ENCODE measurements at regions not wholly inside any gene's neighbourhood (a gene's known extent, or its start where the extent isn't known, plus 50 kb on each side); places are given as distances from the start of the nearest gene placed in this dataset.
A peak's percentile ranks its signal among the peaks of the same experiment; 100 is the strongest.

GRCh38 chr15:75131269-75131643 lies 70.4 kb upstream of the C15orf39 start:
- DNase-seq (ENCODE audit: low spot score): no peak

GRCh38 chr15:75134748-75135147 lies 66.9 kb upstream of the C15orf39 start:
- no peak for DNase-seq (ENCODE audit: low spot score)

DNA sequence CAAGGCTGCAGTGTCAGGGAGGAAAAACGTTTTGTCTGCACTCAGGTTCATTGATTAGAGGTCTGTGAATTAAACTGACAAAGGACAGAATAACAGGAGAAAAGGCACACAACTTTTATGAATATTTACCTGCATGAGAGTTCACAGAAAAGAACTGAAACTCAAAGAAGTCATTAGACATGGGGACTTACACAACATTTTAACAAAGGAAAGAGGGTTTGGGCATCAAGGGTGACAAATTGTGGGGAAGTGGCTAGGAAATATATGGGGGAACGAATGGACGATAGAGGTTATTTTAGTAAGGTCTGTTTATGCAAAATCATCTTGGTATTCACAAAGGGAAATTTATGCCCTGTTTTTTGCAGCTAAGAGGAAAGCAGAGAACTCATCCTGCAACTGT lies 65.6 kb upstream of the C15orf39 start:
- no peak for DNase-seq (ENCODE audit: low spot score)

- no peak for DNase-seq (ENCODE audit: low spot score)
Observed at GRCh38 chr15:75136758-75137157, 64.9 kb upstream of the C15orf39 start.

DNA sequence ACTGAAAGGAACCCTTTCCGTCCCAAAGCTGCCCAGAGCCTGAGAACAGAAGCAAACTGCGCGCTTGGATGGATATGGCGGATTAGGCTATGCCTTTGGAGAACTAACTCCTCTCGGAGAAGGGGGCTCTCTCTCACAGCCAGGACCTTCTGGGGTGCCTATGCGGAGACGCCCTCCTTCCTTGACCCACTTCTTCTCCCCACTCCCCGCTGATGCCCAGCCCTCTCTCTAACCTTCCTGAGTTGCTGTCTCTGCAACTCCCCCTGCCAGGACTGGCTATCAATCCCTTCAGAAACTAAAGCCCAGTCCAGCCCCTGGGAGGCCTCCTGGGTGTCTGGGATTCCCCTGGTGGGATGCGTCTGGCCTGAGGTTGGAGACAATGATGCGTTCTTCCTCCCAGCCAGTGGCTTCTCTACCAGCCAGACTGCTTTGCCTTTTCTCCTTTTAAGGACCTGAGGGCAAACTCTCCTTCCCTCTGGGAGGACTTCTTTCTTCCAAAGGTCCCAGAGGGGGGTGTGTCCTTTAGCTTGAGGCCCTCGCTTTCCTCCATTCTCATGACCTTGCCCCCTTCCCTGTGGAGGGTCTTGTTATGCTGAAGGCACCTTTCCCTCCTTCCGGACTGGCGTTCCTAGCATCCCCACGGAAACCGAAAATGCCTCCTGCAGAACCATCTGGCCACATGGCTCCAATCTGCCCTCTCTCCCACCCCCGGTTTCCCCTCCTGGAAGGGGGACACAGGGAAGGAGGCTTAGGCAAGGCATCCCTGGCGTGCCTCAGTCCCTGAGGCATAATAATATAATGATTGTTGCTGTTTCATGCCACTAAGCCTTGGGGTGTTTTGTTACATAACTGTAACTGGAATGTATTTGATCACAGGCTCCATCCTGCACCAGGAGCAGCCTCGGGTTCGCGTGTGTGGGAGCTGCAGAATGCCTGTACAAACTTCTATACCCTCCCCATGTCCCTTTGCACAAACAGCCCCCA lies 63.4 kb upstream of the C15orf39 start:
- no peak for DNase-seq (ENCODE audit: low spot score)

GRCh38 chr15:75140080-75140879 lies 61.4 kb upstream of the C15orf39 start:
- no peak for DNase-seq (ENCODE audit: low spot score)

DNA sequence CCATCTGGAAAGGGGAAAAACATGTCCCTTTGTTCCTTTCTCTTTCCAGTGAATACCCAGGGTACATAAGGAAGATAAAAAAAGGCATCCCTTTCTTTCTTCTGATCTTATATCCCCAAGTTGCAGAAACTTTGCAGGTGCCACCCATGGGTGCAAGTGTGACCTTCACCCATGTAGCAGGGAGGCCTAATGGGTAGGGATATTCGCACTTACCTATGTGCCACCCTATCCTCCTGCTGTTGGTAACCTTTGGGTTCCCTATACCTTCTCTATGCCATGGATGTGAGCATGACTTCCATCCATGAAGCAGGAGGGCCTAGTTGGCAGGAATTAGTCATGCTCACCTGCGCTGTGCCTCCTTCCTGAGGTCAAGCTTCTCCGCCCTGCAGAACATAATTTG lies 59.2 kb upstream of the C15orf39 start:
- DNase-seq (ENCODE audit: low spot score): no peak

GRCh38 chr15:75143738-75144334 lies 57.8 kb upstream of the C15orf39 start:
- no peak for DNase-seq (ENCODE audit: low spot score)

DNA sequence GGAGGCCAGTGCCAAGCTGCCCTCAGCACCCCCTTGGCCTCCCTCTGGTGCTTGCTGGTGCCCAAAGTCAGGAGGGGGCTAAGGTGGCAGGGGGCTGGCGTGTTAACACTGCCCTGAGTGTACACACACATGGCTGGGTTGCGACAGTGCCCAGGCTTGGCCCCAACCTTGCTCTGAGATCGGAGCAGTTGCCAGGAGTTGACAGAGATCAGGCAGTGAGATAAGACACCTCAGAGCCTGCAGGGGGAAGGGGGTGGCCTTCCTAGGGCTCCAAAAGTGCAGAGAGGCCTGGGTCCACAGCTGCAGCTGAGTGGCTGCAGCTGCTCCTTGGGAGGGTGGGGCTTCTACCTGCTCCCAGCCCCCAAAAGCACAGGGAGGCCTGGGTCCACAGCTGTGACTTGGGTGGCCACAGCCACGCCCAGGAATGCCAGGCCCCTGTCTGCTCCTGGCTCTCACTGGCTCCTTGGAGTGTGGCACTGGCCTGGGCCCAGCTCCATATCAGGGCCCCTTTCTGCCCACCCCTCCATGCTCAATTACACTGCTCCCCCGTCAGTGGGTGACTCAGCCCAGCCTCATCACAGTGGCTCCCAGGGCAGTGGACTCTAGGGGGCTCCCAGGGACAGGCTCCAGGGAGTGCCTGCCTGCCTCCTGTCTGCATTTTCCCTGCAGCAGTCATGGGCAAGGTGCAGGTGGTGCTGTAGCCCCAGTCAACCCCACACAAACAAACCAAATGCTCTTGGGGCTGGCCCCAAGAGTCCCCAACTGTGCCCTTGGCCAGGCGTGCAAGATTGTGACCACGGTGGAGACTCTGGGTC lies 56.4 kb upstream of the C15orf39 start:
- DNase-seq (ENCODE audit: low spot score): no peak

DNA sequence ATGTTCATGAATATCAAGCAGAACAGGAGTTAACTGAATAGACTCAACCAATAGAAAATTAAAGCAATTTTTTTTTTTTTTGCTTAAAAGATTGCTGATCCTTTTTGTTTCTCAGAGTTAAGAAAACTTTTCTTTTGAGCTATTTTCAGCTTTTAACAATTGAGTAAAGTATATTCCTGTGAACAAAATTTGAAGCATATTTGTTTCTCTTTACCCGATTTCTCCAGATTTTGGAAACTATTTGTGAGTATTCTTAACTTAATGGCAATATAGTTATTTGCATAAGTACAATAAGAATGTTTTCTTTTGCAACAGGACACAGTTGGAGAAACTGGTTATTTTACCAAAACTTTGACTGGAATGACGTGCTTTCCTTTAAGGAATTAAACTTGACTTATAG lies 53.4 kb upstream of the C15orf39 start:
- no peak for DNase-seq (ENCODE audit: low spot score)

- peak; percentile 81 for DNase-seq (ENCODE audit: low spot score)
Observed at GRCh38 chr15:75149867-75150709, 51.6 kb upstream of the C15orf39 start.

GRCh38 chr15:75151214-75152128 lies 50.2 kb upstream of the C15orf39 start:
- no peak for DNase-seq (ENCODE audit: low spot score)
